Osteocyte (in vitro differentiated cells): ENCODE measurements at regions not wholly inside any gene's neighbourhood (a gene's known extent, or its start where the extent isn't known, plus 50 kb on each side); places are given as distances from the start of the nearest gene placed in this dataset.

ENCODE experiments used
- DNase-seq: peaks from one replicate; pipeline ENCODE4 v3.0.0; 2021; ENCODE audit warnings: mixed read lengths; ENCODE audit not compliant: unreplicated experiment; ENCODE audit errors: extremely low spot score
- H3K27ac Mint-ChIP-seq: one replicate; pipeline ENCODE4 v1.8.0; 2021; ENCODE audit warnings: mild to moderate bottlenecking, mixed read lengths; ENCODE audit not compliant: unreplicated experiment
- H3K27me3 Mint-ChIP-seq: one replicate; pipeline ENCODE4 v1.8.0; 2021; ENCODE audit warnings: mixed read lengths; ENCODE audit not compliant: unreplicated experiment
- H3K36me3 Mint-ChIP-seq: one replicate; pipeline ENCODE4 v1.8.0; 2021; ENCODE audit warnings: mixed read lengths; ENCODE audit not compliant: unreplicated experiment
- H3K4me1 Mint-ChIP-seq: one replicate; pipeline ENCODE4 v1.8.0; 2021; ENCODE audit warnings: mixed read lengths; ENCODE audit not compliant: unreplicated experiment
- H3K4me3 Mint-ChIP-seq: one replicate; pipeline ENCODE4 v1.8.0; 2021; ENCODE audit warnings: mild to moderate bottlenecking, moderate library complexity, mixed read lengths; ENCODE audit not compliant: unreplicated experiment
- H3K9me3 Mint-ChIP-seq: one replicate; pipeline ENCODE4 v1.8.0; 2021; ENCODE audit warnings: mixed read lengths; ENCODE audit not compliant: unreplicated experiment
- TF ChIP-seq, protein P1 (sequence below): fragments of 200-600 bp; sonication (generic); IDR thresholded peaks from 2 replicates; pipeline ENCODE4 v1.5.0; 2021; ENCODE audit warnings: antibody characterized with exemption, mild to moderate bottlenecking, moderate library complexity

DNA sequence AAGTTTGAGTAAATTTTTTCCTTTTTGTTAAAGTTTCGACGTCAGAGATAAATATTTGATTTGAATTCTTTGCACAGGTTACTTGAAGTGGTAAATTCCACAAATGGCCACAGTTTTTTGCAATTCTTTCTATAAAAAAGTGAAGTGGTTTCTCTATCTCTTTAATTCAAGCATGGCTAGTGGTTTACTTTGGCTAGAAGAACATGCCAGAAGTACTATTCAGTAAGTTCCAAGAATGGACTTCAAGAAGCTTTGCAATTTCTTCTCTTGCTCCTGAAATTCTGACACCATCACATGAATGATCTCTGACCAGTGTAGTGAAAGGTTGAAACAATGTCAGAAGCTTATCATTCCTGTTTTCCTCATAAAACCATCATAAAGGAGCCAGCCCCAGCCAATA, 55.7 kb upstream of the RNPC3 start:
- TF ChIP-seq, protein P1, sequence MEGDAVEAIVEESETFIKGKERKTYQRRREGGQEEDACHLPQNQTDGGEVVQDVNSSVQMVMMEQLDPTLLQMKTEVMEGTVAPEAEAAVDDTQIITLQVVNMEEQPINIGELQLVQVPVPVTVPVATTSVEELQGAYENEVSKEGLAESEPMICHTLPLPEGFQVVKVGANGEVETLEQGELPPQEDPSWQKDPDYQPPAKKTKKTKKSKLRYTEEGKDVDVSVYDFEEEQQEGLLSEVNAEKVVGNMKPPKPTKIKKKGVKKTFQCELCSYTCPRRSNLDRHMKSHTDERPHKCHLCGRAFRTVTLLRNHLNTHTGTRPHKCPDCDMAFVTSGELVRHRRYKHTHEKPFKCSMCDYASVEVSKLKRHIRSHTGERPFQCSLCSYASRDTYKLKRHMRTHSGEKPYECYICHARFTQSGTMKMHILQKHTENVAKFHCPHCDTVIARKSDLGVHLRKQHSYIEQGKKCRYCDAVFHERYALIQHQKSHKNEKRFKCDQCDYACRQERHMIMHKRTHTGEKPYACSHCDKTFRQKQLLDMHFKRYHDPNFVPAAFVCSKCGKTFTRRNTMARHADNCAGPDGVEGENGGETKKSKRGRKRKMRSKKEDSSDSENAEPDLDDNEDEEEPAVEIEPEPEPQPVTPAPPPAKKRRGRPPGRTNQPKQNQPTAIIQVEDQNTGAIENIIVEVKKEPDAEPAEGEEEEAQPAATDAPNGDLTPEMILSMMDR = no peak
- H3K27me3 Mint-ChIP-seq = no peaks in the 10 kb centered on the region
- no peaks in the 10 kb centered on the region for H3K9me3 Mint-ChIP-seq
- no peak overlapping the region for H3K27ac Mint-ChIP-seq
- no peaks in the 10 kb centered on the region for H3K36me3 Mint-ChIP-seq
- no peak for DNase-seq
- H3K4me3 Mint-ChIP-seq = no peak overlapping the region
- H3K4me1 Mint-ChIP-seq = no peaks in the 10 kb centered on the region

DNA sequence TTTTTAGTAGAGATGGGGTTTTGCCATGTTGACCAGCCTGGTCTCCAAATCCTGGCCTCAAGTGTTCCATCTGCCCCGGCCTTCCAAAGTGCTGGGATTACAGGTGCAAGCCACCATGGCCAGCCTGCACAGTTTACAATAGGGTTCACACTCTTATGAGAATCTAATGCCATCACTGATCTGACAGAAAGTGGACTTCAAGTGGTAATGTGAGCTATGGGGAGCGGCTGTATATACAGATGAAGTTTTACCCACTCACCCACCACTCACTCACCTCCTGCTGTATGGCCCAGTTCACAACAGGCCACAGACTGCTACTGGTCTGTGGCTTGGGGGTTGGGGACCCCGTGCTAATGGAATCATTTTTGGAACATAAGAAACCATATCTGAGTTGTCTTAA, 58.4 kb upstream of the RNPC3 start:
- no peak for DNase-seq
- Mint-ChIP-seq H3K27ac (no peak overlapping the region), H3K36me3 (no peaks in the 10 kb centered on the region), H3K27me3 (no peaks in the 10 kb centered on the region), H3K4me1 (no peaks in the 10 kb centered on the region), H3K4me3 (no peak overlapping the region), H3K9me3 (no peaks in the 10 kb centered on the region)
- TF ChIP-seq, protein P1 = no peak

DNA sequence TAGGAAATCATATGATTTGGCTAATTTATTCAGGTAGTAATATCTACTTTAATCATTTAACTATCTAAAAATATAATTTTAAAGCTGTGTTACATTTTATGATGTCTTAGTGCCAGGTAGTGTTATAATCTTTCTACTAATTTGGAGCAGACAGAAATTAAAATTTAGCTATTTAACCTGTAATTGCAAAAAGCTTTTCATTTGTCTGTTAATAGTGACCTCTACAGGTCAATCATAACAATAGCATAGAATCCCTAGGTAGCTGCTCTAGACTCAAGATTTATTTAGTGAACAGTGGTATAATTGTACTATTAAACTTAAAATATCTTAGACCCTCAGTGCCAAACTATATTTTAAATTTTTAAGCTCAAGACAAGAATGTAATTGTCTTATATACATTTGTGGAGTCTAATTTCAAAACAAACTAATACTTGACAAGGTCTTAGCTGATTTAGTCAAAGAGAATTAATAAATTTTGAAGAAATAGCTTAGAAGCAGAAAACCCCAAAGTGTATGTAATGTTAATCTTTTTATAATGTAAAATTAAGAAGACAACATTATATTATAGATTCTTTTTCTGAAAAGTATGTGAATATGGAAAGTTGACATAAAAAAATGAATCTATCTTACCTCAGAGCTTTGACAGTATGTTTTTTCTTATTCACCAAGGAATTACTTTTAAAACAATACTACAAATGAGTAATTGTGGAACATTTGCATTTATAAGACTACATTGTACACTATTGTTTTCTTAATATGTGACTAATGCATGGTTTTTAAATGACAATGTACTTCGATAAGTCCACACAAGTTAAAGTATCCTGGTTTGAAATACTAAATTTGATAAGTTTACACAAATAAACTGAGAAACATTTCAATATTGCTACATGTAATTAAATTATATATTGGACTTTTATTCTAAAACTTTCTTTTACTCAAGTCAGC, 64.1 kb upstream of the RNPC3 start:
- no peaks in the 10 kb centered on the region for H3K27me3 Mint-ChIP-seq
- DNase-seq = no peak
- no peaks in the 10 kb centered on the region for H3K9me3 Mint-ChIP-seq
- peaks cover 16% of the 10 kb centered on the region for H3K4me1 Mint-ChIP-seq
- H3K27ac Mint-ChIP-seq = no peak overlapping the region
- H3K36me3 Mint-ChIP-seq = no peaks in the 10 kb centered on the region
- TF ChIP-seq, protein P1 = peak; percentile 81
- no peak overlapping the region for H3K4me3 Mint-ChIP-seq

DNA sequence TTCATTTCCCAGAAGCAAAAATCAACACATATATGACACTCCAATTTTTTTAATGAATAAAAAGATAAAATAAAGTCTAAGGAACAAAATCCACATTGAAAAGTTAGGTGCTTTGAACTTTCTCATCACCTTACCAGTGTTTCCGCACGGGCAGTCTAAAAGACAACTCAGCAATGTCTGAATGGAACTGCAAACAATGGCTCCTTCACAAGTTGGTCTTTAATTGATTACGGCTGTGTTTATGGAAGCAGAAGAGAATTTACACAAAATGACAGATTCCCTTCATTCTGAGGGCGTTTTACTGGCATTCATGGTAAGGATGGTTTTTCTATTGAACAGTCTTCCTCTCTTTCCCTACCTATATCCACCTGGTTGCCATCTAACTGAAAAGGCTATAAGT, 65.0 kb upstream of the RNPC3 start:
- Mint-ChIP-seq H3K4me3 (no peak overlapping the region), H3K27me3 (no peaks in the 10 kb centered on the region), H3K36me3 (no peaks in the 10 kb centered on the region), H3K9me3 (no peaks in the 10 kb centered on the region), H3K4me1 (peaks cover 16% of the 10 kb centered on the region), H3K27ac (no peak overlapping the region)
- DNase-seq = no peak
- TF ChIP-seq, protein P1 = no peak

DNA sequence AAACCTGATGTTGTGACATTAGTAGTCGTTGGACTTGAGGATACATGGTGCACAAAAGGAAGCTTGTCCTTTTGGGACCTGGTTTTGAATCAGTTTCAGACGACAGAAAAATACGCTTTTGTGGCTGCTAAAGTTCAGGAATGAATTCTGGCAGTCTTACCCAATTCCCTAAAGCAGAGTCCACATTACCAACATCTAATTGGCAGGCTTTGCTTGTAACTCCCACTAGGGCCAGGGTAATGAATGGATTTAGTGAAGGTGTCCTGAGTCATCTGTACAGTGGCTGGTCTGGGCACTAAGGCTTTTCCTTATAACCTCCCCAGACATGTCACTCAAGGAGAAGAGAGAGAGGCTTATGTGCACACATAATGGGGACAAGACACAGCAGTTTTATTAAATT, 66.2 kb upstream of the RNPC3 start:
- H3K27me3 Mint-ChIP-seq = no peaks in the 10 kb centered on the region
- H3K27ac Mint-ChIP-seq = no peak overlapping the region
- no peak overlapping the region for H3K4me3 Mint-ChIP-seq
- no peak for DNase-seq
- H3K9me3 Mint-ChIP-seq = no peaks in the 10 kb centered on the region
- TF ChIP-seq, protein P1 = no peak
- peaks cover 16% of the 10 kb centered on the region for H3K4me1 Mint-ChIP-seq
- H3K36me3 Mint-ChIP-seq = no peaks in the 10 kb centered on the region
